ENCODE measurements at regions not wholly inside any gene's neighbourhood (a gene's known extent, or its start where the extent isn't known, plus 50 kb on each side); places are given as distances from the start of the nearest gene placed in this dataset.
"Not testable (repeated sequence)": the region's sequence is repeated elsewhere in the genome, so short reads cannot be mapped to it uniquely, and the experiment has no call there.

- no peak for DNase-seq (ENCODE audit: low read depth)
Observed at GRCh38 chr13:31517599-31517998, 221.7 kb upstream of the RXFP2 start.

GRCh38 chr13:31518645-31519044, 220.7 kb upstream of the RXFP2 start:
- DNase-seq (ENCODE audit: low read depth) = no peak

- DNase-seq (ENCODE audit: low read depth) = no peak
Observed at GRCh38 chr13:31521435-31521834, 217.9 kb upstream of the RXFP2 start.

GRCh38 chr13:31522396-31522795, 216.9 kb upstream of the RXFP2 start:
- no peak for DNase-seq (ENCODE audit: low read depth)

- no peak for DNase-seq (ENCODE audit: low read depth)
Observed at GRCh38 chr13:31528176-31528575, 211.2 kb upstream of the RXFP2 start.

GRCh38 chr13:31528758-31529157, 210.6 kb upstream of the RXFP2 start:
- no peak for DNase-seq (ENCODE audit: low read depth)

- no peak for DNase-seq (ENCODE audit: low read depth)
Observed at GRCh38 chr13:31530922-31531321, 208.4 kb upstream of the RXFP2 start.

- no peak for DNase-seq (ENCODE audit: low read depth)
Observed at GRCh38 chr13:31537052-31537451, 202.3 kb upstream of the RXFP2 start.

- peak; percentile 50 for DNase-seq (ENCODE audit: low read depth)
Observed at GRCh38 chr13:31538067-31539042, 201.0 kb upstream of the RXFP2 start.

GRCh38 chr13:31540281-31540680, 199.0 kb upstream of the RXFP2 start:
- DNase-seq (ENCODE audit: low read depth) = no peak

GRCh38 chr13:31543190-31543589, 196.1 kb upstream of the RXFP2 start:
- no peak for DNase-seq (ENCODE audit: low read depth)

- DNase-seq (ENCODE audit: low read depth) = peak; percentile 39
Observed at GRCh38 chr13:31545616-31546015, 193.7 kb upstream of the RXFP2 start.

- peak; percentile 71 for DNase-seq (ENCODE audit: low read depth)
Observed at GRCh38 chr13:31556376-31556775, 182.9 kb upstream of the RXFP2 start.

GRCh38 chr13:31584221-31584620, 155.1 kb upstream of the RXFP2 start:
- not testable (repeated sequence) for DNase-seq (ENCODE audit: low read depth)

- no peak for DNase-seq (ENCODE audit: low read depth)
Observed at GRCh38 chr13:31587698-31588266, 151.5 kb upstream of the RXFP2 start.

- no peak for DNase-seq (ENCODE audit: low read depth)
Observed at GRCh38 chr13:31588316-31588715, 151.0 kb upstream of the RXFP2 start.

- no peak for DNase-seq (ENCODE audit: low read depth)
Observed at GRCh38 chr13:31588893-31589292, 150.4 kb upstream of the RXFP2 start.

- no peak for DNase-seq (ENCODE audit: low read depth)
Observed at GRCh38 chr13:31591642-31592233, 147.6 kb upstream of the RXFP2 start.

GRCh38 chr13:31594056-31594455, 145.3 kb upstream of the RXFP2 start:
- no peak for DNase-seq (ENCODE audit: low read depth)

- DNase-seq (ENCODE audit: low read depth) = no peak
Observed at GRCh38 chr13:31595563-31595962, 143.8 kb upstream of the RXFP2 start.

- DNase-seq (ENCODE audit: low read depth) = no peak
Observed at GRCh38 chr13:31598990-31599389, 140.3 kb upstream of the RXFP2 start.

GRCh38 chr13:31605076-31605860, 134.1 kb upstream of the RXFP2 start:
- DNase-seq (ENCODE audit: low read depth) = no peak
